Stimulated activated CD8-positive, alpha-beta memory T cell treated with anti-CD3 and anti-CD28 coated beads, Interleukin-12 subunit alpha, Interleukin-12 subunit beta, amount 100 ng/mL, for 24 hours (primary cell): ENCODE measurements at regions not wholly inside any gene's neighbourhood (a gene's known extent, or its start where the extent isn't known, plus 50 kb on each side); places are given as distances from the start of the nearest gene placed in this dataset.

ENCODE experiments used
- DNase-seq: peaks from one replicate; pipeline ENCODE4 v3.0.0-alpha.2; 2020; ENCODE audit errors: extremely low read depth

DNA sequence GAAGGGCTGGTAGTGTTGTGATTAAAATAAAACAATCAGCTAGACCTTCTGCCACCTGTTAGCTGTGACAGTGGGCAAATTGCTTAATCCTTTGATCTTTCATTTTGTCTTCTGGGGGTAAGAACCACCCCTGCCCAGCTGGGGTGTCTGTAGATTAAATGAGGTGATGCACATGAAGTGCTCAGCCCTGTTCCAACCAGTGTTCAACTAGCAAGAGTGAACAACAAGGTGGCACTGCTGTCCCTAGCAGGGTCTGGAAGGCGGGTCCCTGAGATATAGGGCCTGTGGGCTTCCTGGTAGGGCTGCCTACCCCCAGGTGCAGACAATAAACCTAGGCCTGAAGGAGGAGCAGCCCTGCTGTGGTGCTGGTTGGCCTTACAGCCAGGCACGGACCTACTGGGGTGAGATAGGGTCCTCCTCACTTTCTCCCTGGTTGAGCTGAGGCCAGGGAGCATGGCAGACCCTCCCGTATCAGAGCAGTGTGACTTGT, 60.6 kb downstream of the ARL6IP4 start:
- no peak for DNase-seq

DNA sequence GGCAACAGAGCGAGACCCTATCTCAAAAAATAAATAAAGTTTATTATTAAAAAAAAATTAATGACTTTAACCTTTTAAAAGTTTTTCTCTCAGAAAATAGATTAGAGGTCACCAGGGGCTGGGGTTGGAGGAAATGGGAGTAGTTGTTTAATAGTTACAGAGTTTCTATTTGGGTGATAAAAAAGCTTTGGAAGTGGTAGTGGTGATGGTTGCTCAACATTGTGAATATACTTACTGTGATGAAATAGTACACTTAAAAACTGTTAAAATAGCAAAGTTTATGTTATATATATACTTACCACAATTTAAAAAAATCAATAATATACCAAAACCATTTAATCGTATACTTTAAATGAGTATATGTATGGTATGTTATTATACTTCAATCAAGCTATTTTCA, 59.6 kb downstream of the ARL6IP4 start:
- no peak for DNase-seq

- DNase-seq, result no peak
Measured at GRCh38 chr12:123038966-123039365, 58.5 kb downstream of the ARL6IP4 start.

GRCh38 chr12:123038486-123038885, 58.0 kb downstream of the ARL6IP4 start:
- DNase-seq, result no peak

DNA sequence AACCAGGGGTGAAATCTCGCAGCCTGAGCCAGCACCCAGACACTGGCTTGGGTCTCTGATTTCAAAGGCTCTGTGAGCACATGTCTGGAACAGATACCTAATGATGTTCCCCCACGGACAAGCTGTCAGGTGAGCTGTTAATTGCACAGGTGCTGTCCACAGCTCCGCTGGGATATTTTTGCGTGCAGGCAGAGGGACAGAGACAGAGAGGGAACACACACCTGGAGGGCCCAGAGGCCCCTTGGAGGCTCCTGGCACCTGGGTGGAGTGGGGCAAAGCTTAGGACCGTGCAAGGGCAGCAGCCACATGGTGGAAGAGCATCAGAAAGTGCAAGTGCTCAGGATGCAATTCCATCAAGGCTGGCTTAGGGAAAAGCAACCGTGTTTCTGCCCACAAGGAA, 57.3 kb downstream of the ARL6IP4 start:
- no peak for DNase-seq

DNA sequence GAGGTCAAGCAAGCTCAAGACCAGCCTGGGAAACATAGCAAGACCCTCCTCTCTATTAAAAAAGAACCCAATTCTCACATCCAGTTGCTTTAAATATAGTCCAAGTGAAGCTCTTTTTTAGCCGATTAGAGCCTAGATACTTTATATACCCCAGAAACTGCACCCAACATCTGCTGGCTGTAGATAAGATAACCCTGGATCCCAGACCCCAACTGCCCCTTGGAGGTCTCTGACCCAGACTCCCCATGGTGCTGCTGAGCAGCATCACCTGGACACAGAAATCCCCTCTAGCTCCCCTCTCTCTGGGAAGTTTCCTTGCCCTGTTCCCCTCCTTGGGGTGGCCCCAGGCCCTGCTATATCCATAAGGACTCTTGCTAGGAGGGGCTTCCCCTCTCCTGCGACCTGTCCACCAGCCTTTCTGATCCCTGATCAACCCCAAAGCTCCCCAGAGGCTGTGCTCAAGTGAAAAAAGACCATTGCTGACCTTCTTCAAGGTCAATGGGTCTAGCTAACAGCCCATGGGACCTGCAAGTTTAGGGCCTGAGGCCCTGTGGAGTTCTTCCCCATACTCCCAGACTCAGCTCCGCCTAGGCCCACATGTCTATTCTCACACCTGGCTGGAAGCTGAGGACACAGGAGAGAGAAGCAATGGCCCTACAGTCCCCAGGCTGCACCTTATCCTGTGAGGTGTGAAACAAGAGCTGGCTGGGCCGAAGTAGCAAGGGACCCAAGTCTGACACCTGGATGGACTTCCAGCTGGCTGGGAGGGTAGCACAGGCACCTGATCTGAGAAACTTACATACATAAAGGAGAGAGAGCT, 56.2 kb downstream of the ARL6IP4 start:
- no peak for DNase-seq

GRCh38 chr12:123035841-123036240, 55.4 kb downstream of the ARL6IP4 start:
- no peak for DNase-seq

GRCh38 chr12:123034865-123035264, 54.4 kb downstream of the ARL6IP4 start:
- DNase-seq, result no peak

- DNase-seq, result no peak
Measured at GRCh38 chr12:123034022-123034541, 53.6 kb downstream of the ARL6IP4 start.

DNA sequence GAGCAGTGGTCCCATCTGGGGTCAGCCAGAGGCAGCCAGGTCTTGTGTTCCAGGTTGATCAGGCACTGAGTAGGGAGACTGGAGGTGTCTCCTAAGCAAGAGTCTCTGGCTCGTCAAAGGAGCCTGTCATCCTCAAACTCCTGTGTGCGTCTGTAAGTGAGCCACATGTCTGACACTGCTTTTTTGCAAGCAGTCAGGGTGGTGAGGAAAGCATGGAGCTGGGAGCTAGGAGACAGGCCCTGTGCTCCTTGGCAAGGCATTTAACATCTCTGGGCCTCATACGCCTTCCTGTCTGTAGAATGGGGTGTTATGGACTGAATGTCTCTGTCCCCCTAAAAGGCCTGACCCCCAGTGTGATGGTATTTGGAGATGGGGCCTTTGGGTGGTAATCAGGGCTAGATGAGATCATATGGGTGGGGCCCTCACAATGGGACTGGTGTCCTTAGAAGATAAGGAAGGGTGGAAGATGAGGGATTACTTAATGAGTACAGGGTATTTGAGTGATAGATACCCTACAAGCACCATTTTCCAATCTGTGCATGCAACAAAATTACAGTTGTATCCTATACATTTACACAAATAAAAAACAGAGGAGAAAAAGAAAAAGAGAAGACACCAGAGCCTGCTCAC, 53.0 kb downstream of the ARL6IP4 start:
- no peak for DNase-seq

- DNase-seq, result no peak
Measured at GRCh38 chr12:123032736-123033391, 52.4 kb downstream of the ARL6IP4 start.
